HG02981 (cell line): ENCODE measurements at regions not wholly inside any gene's neighbourhood (a gene's known extent, or its start where the extent isn't known, plus 50 kb on each side); places are given as distances from the start of the nearest gene placed in this dataset.
"Not testable (repeated sequence)": the region's sequence is repeated elsewhere in the genome, so short reads cannot be mapped to it uniquely, and the experiment has no call there.

ENCODE experiments used
- ATAC-seq: cut with Tn5 transposase; IDR thresholded peaks from one replicate; pipeline ENCODE4 v1.9.1; 2021; ENCODE audit warnings: mild to moderate bottlenecking, moderate library complexity; ENCODE audit not compliant: unreplicated experiment

DNA sequence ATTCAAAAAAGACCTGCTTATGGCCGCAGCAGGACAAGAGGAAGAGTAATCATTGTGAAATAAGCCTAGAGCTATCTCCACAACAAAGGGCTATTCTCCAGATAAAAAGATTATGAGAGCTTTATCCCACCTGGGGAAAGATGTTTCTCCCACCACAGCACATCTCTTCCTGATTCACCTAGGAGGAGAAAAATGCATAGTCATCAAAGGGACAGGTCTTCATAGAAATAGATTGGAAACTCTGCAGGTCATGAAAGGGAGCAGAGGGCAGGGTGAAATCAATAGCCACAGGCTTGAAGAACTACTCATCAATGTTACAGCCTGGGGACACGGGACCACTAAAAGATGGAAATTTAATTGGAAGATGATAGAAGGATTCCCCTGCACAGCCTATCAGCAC is 453.8 kb upstream of the TMEM132C start:
- ATAC-seq = no peak

DNA sequence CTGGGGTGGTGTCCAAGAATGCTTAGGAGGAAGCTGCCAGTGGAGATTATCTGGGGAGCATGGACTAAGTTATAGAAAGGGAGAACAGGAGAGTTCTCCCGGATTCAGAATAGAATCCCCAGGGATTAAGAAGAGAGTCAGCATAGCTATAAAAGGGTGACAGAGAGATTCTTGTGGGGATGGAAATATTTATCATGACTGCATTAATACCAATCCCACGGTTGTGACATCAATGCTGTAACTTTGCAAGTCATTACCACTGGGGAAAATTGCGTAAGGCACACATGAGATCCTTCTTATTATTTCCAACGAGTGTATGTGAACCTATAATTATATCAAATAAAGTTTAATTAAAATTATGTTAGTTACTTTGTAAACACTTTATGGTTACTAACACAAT is 447.9 kb upstream of the TMEM132C start:
- ATAC-seq = no peak

DNA sequence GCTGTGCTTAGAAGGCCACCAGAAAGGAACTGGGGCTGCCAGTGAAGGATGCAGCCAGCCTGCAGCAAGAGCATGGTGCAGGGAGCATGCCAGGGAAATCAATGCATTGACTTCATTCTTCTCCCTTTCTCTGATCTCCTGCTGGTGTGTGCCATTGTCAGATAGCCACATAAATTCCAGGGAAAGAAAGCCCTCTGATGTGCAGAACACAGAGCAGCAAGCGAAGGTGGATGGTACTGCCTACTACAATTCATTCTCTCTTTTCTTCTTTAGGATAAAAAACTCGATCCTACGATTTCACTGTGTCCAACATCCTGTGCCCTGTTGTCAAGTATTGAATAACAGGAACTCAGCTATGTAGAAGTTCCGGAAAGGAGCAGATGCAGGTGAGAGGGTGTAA is 446.7 kb upstream of the TMEM132C start:
- no peak for ATAC-seq

DNA sequence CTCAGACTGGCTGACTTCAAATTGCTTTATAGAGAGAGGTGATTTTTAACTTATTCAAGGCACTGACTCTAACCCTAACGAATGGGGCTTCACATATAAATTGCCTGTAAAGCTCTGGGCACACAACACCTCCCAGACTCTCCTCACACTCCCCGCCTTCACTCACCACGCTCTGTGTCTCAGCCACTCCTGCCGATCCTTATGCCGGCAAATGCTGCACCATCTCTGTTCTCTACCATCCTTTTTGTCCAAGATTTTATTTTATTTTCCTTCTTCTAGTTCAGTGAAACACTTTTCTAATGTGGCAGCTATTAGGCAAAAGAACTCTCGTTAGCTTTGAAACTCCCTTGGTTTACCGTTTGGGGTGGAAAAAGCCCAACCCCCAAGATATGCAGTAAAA is 446.1 kb upstream of the TMEM132C start:
- no peak for ATAC-seq

DNA sequence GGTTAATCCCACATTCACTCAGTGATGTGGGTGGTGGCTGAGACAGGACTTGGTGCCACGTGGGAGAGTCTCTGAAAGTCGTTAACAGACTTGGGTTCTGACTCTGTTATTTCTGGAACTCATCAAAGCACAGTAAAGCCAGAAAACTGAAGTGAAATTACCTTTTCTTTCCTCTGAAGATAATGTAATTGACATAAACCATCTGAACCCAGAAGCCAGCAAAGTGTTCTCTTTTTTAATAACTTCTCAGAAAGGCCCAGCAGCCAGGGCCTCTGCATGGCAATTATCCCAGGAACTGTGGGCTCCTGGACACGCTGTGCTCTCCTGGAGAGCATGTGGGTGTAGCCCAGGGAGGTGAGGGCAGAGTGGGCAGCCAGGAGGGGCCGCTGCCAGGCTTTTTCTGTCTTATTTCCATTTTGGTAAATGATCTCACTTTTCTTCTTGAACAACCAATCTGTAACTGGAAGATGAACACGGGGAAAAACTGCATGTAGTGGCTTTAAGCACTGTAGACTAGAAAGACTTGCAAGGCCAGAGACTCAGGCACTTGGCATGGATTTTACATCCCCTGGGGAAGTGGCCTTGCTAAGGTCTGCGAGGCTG is 444.1 kb upstream of the TMEM132C start:
- ATAC-seq = no peak

DNA sequence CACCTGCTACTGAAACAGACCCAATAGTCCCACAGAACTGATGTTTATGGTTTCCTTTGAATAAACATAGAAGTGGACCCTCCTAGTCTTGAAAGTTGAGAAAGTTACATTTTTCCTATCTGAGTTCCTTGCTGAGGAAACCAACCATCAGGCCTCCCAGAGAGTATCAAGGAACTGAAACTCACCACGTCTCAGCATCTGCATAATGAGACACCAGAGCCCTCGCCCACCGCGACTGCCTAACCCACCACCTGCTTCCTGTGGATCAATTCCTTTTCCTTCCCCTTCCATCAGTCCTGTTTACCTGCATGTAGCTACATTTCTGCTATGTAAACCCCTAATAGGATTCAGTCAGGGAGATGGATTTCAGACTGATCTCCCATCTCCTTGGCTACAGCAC is 443.2 kb upstream of the TMEM132C start:
- ATAC-seq = no peak

DNA sequence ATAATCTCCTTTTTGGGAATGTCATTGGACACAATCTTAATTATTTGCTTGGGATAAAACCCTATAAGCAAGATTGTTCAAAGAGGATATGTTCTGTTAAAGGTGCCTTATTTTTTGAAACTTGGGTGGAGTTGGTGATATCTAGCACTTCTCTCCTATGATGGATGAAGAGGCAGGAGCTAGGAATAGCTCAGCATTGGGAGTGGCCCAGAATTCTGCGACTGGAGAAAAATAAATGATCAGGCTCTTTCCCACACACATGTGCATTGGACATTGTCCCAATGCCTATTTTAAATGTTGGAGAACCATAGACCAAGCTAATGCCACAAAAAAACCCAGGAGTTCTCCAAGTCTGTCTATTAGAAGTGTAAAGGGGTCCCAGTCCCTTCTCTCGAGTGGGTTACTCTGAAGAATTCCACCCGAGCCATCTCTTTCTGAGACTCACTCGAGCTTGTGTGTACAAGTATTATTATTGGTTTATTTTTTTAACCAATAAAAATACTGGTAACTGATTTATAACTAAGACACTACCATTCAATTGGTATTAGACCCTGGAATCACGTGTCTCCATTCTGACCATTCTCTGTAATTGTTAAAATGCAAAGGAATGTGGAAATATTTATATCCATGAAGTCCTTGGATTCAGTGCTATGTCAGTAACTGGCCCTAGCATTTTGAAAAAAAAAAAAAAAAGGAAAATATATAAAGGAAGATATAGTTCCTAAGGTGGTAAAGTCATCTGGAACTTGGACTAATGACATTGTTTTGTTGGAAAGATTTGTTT is 437.5 kb upstream of the TMEM132C start:
- no peak for ATAC-seq

DNA sequence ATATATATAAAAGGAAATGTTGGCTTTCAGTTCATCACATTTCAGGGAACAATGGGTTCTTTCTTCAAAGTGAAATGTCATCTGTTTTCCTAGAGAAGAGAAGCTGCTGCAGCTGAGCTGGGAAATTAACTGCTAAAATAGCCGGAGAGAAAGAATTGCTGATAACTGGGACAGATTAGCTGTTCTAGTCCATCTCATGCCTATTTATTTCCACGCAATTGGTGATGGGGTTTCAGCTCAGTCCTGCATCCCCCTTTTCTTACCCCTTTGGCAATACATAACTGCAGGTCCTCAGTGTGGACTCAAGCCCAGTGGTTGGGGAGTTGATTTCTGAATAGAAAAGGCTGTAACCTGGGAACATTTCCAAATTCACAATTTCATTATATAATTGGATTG is 436.9 kb upstream of the TMEM132C start:
- no peak for ATAC-seq

DNA sequence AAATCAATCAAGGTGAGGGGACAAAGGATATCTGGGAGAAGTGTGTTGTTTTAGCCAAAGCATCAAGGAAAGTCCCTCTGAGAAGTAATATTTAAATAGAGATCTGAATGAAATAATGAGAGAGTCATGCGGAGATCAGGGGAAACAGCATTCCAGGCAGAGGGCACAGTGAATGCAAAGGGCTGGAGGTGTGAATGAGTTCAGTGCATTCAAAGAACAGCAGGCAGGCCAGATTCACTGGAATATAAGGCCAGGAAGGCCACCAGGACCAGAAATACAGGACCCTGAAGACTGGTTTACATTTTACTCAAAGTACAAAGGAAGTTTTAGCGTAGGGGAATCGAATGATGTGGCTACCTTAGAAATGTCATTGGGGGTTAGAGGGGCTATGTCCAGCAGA is 436.2 kb upstream of the TMEM132C start:
- ATAC-seq = no peak

DNA sequence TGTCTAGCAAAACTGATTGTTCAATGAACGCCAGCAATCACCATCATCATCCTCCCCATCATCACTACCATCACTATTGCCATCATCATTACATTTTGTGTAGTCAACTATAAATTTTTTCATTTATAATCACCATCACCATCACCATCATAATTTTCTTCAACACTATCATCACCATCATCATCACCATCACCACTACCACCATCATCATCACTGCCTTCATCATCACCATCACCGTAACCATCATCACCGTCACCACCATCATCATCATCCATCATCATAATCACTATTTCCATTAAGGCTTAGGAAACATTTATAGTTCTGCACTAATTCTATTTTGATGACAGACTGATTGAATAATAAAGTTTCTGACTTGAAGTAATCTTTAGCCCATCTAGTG is 434.8 kb upstream of the TMEM132C start:
- no peak for ATAC-seq

DNA sequence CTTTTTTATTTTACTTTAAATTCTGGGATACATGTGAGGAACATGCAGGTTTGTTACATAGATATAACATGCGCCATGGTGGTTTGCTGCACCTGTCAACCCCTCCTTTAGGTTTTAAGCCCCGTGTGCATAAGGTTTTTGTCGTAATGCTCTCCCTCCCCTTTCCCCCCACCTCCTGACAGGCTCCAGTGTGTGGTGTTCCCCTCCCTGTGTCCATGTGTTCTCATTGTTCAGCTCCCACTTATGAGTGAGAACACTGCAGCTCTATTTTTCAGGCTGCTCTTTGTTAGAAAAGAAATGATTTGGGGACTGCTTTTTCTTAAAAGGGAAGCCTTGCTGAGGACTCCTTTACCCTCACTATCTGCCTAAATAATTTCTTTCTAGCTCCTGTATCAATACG is 430.2 kb upstream of the TMEM132C start:
- not testable (repeated sequence) for ATAC-seq

DNA sequence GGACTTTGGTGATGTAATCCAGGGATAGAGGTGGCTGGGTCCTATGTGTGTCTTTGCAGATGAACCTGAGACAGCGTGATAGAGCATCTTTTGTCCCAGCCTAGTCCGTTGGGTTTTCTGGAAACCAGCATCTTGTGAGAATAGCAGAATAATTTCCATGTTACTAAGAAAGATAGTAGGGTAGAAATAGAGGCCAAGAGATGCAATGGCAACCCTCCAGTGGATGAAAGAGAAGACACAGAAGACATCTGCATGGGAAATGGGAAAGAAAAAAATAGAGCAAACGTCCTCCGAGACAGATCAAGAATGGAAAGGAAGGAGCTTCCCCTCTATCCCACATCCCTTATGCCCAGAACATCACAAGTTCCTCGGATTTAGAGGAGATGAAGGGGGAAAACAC is 409.3 kb upstream of the TMEM132C start:
- no peak for ATAC-seq

DNA sequence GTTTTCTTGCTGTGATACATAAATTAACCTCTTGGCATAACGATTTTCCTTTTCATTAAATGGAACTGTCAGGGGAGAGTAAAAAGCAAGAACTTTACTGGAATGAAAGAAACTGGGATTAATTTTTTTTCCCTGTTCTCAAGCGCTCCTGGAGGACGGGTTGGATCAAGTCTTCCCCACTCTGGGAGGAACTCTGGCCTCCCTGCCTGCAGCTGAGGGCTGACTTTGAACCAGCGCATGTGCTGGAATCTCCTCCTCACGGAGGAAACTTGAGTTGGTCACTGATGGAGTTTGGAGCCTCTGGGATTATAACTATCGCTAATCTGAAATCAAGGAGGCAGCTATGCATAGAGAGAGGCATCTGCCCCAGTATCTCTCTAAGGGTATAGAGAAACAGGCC is 406.4 kb upstream of the TMEM132C start:
- no peak for ATAC-seq

DNA sequence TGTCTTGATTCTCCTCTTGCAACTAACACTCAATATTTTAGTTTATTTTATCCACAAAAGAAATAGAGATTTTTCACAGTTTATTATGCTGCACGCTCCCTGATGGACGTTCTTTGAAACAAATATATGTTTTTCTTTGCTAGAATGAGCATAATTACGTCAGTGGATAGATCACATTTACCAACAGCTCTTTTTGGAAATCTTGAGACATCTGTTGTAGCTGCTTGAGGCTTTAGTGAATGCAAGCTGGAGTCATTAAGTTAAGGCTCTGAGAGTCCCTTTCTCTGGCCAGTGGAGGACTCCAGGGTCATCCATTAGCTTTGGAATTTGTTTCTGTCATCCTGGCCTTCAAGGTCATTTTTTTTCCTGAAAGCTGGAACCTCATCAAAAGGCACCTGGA is 405.6 kb upstream of the TMEM132C start:
- ATAC-seq = no peak

DNA sequence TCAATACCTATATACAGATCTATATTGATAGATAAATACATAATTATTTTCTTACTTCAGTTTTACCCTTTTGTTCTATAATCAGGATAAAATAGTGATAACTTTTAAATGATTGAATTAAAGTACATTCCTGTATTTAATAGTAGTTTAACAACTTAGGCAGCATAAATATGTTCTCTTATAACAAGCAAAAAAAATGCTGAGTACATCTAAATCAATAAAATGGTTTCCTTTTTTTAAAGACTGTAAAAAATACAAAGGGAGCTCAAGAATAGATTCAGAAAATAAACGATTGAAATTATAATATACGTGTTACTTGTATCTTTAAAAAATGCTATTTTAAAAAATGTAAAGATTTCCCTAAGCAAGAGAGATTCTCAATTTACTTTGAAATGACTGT is 393.7 kb upstream of the TMEM132C start:
- no peak for ATAC-seq

DNA sequence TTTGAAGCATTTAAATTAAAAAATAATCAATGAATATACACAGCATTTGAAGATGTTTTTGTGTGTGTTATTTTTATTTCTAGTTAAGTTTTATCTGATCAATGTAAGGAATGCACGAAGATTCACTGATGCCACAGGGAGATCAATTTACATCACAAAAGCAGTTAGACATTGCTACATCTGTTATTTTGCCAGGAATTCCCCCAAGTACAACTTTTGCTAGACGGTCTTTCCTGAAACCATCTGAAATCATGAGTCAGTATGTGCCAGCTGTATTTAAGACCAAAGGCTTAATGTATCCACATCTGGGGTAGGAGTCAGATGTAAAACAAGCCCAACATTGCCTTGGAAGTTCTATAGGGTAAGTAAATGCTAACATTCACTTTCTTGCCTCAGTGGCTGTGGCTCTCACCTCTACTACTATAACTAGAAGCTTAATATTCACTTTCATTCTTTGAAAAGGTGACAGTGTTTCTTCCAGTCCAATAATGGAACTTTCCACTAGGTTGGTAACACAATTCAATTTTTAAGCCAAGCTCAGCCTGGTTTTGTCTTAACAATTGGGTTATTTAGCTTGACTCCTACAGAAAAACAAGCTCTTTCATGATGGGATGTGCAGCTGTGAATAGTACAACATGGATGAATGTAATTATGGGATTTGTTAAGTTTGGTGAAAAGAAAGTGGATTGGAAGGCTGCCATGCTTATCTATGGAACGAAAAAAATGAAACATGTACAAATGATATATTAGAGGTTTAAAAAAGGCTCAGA is 385.4 kb upstream of the TMEM132C start:
- no peak for ATAC-seq

DNA sequence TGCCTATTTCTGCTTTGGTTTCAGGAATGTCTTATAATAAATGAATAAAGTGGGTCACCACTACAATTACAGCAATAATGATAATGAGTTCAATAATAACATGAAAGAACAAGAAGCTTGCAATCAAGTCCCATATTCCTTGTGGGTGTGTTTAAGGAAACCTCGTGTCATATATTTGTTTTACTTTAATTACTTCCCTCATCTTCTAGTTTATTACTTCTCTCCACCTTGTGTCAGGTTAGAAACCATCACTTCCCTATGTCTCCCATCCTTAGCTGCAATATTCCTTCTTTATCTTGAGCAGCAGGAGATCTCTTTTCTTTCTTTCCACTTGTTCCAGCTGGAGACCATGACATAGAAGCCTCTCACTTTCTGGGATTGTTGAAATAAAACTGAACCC is 384.0 kb upstream of the TMEM132C start:
- no peak for ATAC-seq

DNA sequence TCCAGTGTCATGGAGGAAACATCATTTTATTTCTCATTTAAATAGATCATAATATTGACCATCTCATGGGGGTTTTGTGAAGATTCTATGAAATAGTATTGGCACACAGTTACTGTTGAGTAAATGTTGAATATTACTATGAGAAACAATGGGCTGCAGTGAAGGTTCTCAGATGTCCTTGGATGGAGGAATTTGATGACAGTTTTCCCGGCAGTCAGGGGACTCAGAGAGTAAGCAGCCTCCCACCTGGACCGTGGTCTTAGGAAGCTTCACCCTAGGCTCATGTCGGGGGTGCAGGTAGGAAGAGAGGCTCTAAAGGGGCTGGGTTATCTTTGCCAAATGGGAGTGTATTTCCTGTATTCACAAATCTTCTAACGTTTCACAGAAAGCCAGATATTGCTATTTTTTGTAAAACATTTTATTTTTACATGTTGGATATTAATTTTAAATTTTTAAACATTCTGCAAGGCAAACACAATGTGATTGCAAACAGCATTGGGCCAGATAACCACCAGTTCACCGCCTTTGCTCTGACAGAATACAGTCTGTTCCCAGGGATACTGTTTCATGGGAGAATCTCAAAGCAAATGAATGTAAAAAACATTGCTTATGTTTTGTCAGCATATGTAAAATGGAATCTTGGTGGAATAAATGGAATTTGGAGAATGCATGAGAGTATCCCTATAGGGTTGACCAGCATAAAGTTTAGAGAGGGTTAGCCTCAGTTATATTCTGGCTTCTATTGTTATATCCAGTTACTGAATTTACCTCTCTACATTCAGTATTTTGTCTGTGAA is 380.8 kb upstream of the TMEM132C start:
- no peak for ATAC-seq

DNA sequence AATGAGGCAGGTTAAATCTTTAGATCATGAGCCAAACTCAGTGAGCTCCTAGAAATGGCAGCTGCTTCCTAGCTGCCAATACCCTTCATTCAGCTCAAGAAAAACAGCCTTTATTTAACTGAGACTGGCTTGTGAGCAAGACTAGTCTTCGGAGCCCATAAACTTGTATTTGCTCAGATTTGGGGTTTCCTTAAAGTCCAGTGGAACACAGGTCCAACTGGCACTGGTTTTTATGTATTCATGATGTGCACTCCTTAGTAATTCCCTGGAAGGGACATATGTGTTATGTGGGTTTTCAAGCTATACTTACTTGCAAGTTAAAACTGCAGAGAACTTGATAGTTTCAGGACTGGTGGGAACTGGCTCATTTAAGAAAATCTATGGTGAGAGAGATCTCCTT is 380.1 kb upstream of the TMEM132C start:
- no peak for ATAC-seq

DNA sequence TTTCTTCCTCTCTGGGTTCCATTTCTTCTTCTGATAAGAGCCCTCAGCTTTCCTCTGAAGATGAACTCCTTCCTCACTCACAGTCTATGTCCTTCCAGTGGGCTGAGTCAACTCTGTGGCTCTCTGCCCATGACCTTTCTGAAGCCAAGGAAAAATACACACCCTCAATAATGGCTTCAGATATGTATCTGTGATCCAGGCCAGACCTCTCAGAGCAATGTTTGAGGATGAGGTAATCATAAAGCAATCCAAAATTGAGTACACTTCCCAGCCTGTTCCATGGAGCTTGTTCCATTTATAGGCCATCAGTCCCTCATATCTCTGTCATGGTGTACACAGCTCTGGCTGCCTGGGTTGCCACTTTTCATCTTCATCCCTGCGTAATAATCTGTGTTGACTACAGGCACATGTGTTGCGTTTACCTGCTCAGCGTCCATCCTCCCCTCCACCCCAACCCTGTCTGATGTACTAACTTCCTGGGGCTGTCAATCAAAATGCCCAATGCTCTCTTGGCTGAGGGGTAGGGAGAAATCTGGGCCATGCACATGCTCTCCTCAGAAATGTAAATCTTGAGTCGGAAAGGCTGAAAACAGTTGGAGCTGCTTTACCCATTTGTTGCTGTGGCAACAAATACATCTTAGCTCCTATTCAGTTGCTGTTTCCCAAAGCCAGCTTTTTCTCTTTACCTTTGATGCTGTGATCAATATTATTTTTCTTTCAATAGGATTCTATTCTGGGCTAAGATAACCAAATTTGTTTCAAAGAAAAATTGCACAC is 377.8 kb upstream of the TMEM132C start:
- ATAC-seq = no peak
